H9 (cell line): ENCODE measurements at regions not wholly inside any gene's neighbourhood (a gene's known extent, or its start where the extent isn't known, plus 50 kb on each side); places are given as distances from the start of the nearest gene placed in this dataset.

Source experiments
- DNase-seq: peaks from one replicate; pipeline ENCODE4 v3.0.0-alpha.2; 2017
- H2AFZ ChIP-seq: one replicate; pipeline ENCODE4 v1.6.1; 2013; ENCODE audit warnings: mild to moderate bottlenecking, low read length, control low read depth, moderate library complexity
- H2AK5ac ChIP-seq: 2 replicates; pipeline ENCODE4 v1.6.1; 2013; ENCODE audit warnings: low read length, control low read depth, mixed read lengths; ENCODE audit not compliant: insufficient read length
- H2BK120ac ChIP-seq: one replicate; pipeline ENCODE4 v1.6.1; 2013; ENCODE audit warnings: low read depth, mild to moderate bottlenecking, low read length, control low read depth, inconsistent platforms; ENCODE audit not compliant: poor library complexity, severe bottlenecking
- H2BK12ac ChIP-seq: 2 replicates; pipeline ENCODE4 v1.6.1; 2013; ENCODE audit warnings: low read length, control low read depth, mixed read lengths, low read depth; ENCODE audit not compliant: insufficient read length
- H2BK15ac ChIP-seq: 2 replicates; pipeline ENCODE4 v1.6.1; 2013; ENCODE audit warnings: low read depth, low read length, control low read depth
- H2BK20ac ChIP-seq: one replicate; pipeline ENCODE4 v1.6.1; 2013; ENCODE audit warnings: low read depth, mild to moderate bottlenecking, low read length, control low read depth, inconsistent platforms; ENCODE audit not compliant: poor library complexity, severe bottlenecking
- H2BK5ac ChIP-seq: 2 replicates; pipeline ENCODE4 v1.6.1; 2013; ENCODE audit warnings: low read length, control low read depth, mixed read lengths; ENCODE audit not compliant: insufficient read length
- H3K14ac ChIP-seq: 2 replicates; pipeline ENCODE4 v1.6.1; 2013; ENCODE audit warnings: low read length, control low read depth; ENCODE audit not compliant: insufficient read depth
- H3K18ac ChIP-seq: 2 replicates; pipeline ENCODE4 v1.6.1; 2013; ENCODE audit warnings: low read depth, mild to moderate bottlenecking, mixed read lengths, low read length, control low read depth; ENCODE audit not compliant: insufficient read length
- H3K23ac ChIP-seq: 2 replicates; pipeline ENCODE4 v1.6.1; 2013; ENCODE audit warnings: low read length, control low read depth, mixed read lengths, low read depth; ENCODE audit not compliant: insufficient read length
- H3K23me2 ChIP-seq: 2 replicates; pipeline ENCODE4 v1.6.1; 2013; ENCODE audit warnings: low read depth, mild to moderate bottlenecking, mixed read lengths, low read length, control low read depth; ENCODE audit not compliant: insufficient read length, poor library complexity, severe bottlenecking
- H3K27ac ChIP-seq: 2 replicates; pipeline ENCODE4 v1.5.1; 2013; ENCODE audit warnings: low read length, control low read depth, mixed read lengths, low read depth; ENCODE audit not compliant: insufficient read length
- H3K27me3 ChIP-seq: 2 replicates; pipeline ENCODE4 v1.6.1; 2013; ENCODE audit warnings: low read length, control low read depth, inconsistent platforms; ENCODE audit not compliant: insufficient read depth
- H3K4ac ChIP-seq: 2 replicates; pipeline ENCODE4 v1.6.1; 2013; ENCODE audit warnings: low read depth, mild to moderate bottlenecking, control low read depth, inconsistent platforms, low read length, moderate library complexity
- H3K4me1 ChIP-seq: 2 replicates; pipeline ENCODE4 v1.6.1; 2013; ENCODE audit warnings: low read length, control low read depth, inconsistent platforms; ENCODE audit not compliant: insufficient read depth
- H3K4me2 ChIP-seq: 2 replicates; pipeline ENCODE4 v1.6.1; 2013; ENCODE audit warnings: low read length, control low read depth, mixed read lengths; ENCODE audit not compliant: insufficient read length, insufficient read depth
- H3K56ac ChIP-seq: 2 replicates; pipeline ENCODE4 v1.6.1; 2013; ENCODE audit warnings: low read depth, mild to moderate bottlenecking, mixed read lengths, low read length, control low read depth; ENCODE audit not compliant: insufficient read length
- H3K79me1 ChIP-seq: 2 replicates; pipeline ENCODE4 v1.6.1; 2013; ENCODE audit warnings: low read depth, mild to moderate bottlenecking, moderate library complexity, low read length, control low read depth, inconsistent platforms; ENCODE audit not compliant: insufficient read depth, poor library complexity, severe bottlenecking
- H3K79me2 ChIP-seq: 2 replicates; pipeline ENCODE4 v1.6.1; 2013; ENCODE audit warnings: low read length, control low read depth, inconsistent platforms; ENCODE audit not compliant: insufficient read depth
- H3K9ac ChIP-seq: 2 replicates; pipeline ENCODE4 v1.6.1; 2013; ENCODE audit warnings: low read length, control low read depth, mixed read lengths; ENCODE audit not compliant: insufficient read length; ENCODE audit errors: extremely low read depth
- H3K9me3 ChIP-seq: one replicate; pipeline ENCODE4 v1.6.1; 2013; ENCODE audit warnings: low read depth, low read length, inconsistent platforms; ENCODE audit not compliant: control insufficient read depth
- H3T11ph ChIP-seq: one replicate; pipeline ENCODE4 v1.6.1; 2013; ENCODE audit warnings: mild to moderate bottlenecking, low read length, control low read depth, inconsistent platforms
- H4K20me1 ChIP-seq: one replicate; pipeline ENCODE4 v1.6.1; 2013; ENCODE audit not compliant: control insufficient read depth, insufficient read length, insufficient read depth
- H4K5ac ChIP-seq: 2 replicates; pipeline ENCODE4 v1.6.1; 2013; ENCODE audit warnings: low read depth, mild to moderate bottlenecking, mixed read lengths, low read length, control low read depth; ENCODE audit not compliant: insufficient read length
- H4K8ac ChIP-seq: replicated peaks from 2 replicates; pipeline ENCODE4 v1.6.1; 2013; ENCODE audit warnings: low read length, control low read depth, mixed read lengths, low read depth; ENCODE audit not compliant: insufficient read length
- H4K91ac ChIP-seq: 2 replicates; pipeline ENCODE4 v1.6.1; 2013; ENCODE audit warnings: low read depth, mild to moderate bottlenecking, moderate library complexity, mixed read lengths, low read length, control low read depth; ENCODE audit not compliant: insufficient read length
- H3K27ac Mint-ChIP-seq, 3 experiments: 2 replicates in 2 of 3; 3 replicates in 1 of 3; pipeline ENCODE4 v1.8.0; 2020 to 2021; ENCODE audit warnings: mixed read lengths in 3 of 3, mild to moderate bottlenecking in 1 of 3, moderate library complexity in 1 of 3
- H3K27me3 Mint-ChIP-seq: 2 replicates; pipeline ENCODE4 v1.8.0; 2021; ENCODE audit warnings: low read depth, mild to moderate bottlenecking, moderate library complexity, mixed read lengths
- H3K36me3 Mint-ChIP-seq, 3 experiments: 2 replicates in 2 of 3; 3 replicates in 1 of 3; pipeline ENCODE4 v1.8.0; 2020 to 2021; ENCODE audit warnings: low read depth in 3 of 3, mixed read lengths in 3 of 3; ENCODE audit not compliant: insufficient read depth in 1 of 3
- H3K4me1 Mint-ChIP-seq, 2 experiments: 2 replicates each; pipeline ENCODE4 v1.8.0; 2020; ENCODE audit warnings: mixed read lengths in 2 of 2
- H3K4me3 Mint-ChIP-seq, 2 experiments: 2 replicates in 1 of 2; 3 replicates in 1 of 2; pipeline ENCODE4 v1.8.0; 2020 to 2021; ENCODE audit warnings: mild to moderate bottlenecking in 2 of 2, mixed read lengths in 2 of 2, moderate library complexity in 1 of 2
- H3K9me3 Mint-ChIP-seq, 2 experiments: 2 replicates in 1 of 2; 3 replicates in 1 of 2; pipeline ENCODE4 v1.8.0; 2020; ENCODE audit warnings: mild to moderate bottlenecking in 2 of 2, mixed read lengths in 2 of 2, moderate library complexity in 1 of 2
- CTCF ChIP-seq: fragments of 200-600 bp; sonication (generic); conservative IDR thresholded peaks from 3 replicates; pipeline ENCODE4 v1.8.0; 2021; ENCODE audit warnings: antibody characterized with exemption, mild to moderate bottlenecking
- WGBS: extraction: QIAGEN DNeasy Blood & Tissue Kit; methylation state at CpG from one replicate; pipeline ENCODE4 v1.1.7; 2013; ENCODE audit warnings: missing lambda C conversion rate, low lambda C conversion rate, mixed read lengths; ENCODE audit not compliant: insufficient read length; ENCODE audit errors: extremely low coverage; 5-methylcytosine and 5-hydroxymethylcytosine counted together

GRCh38 chr4:96992443-96992842 lies 1150.8 kb downstream of the STPG2 start:
- Histone ChIP-seq H2BK20ac (no peak overlapping the region), H4K5ac (no peak overlapping the region), H2BK120ac (no peak overlapping the region), H2BK12ac (no peak overlapping the region), H2AFZ (no peak overlapping the region), H3K4me2 (no peak overlapping the region), H3K4me1 (peaks cover 8% of the 10 kb centered on the region; the same call in 1 of the 2 replicates), H3K27me3 (no peaks in the 10 kb centered on the region), H3K79me2 (no peaks in the 10 kb centered on the region), H3K4ac (no peak overlapping the region), H3T11ph (no peak overlapping the region), H4K91ac (no peak overlapping the region), H3K18ac (no peak overlapping the region), H3K56ac (no peak overlapping the region), H2AK5ac (no peak overlapping the region), H4K20me1 (no peaks in the 10 kb centered on the region), H3K27ac (no peak overlapping the region), H3K23me2 (no peaks in the 10 kb centered on the region), H3K23ac (no peak overlapping the region), H2BK5ac (no peak overlapping the region), H3K9ac (no peak overlapping the region), H3K79me1 (no peaks in the 10 kb centered on the region), H2BK15ac (no peak overlapping the region), H3K14ac (no peak overlapping the region), H3K9me3 (no peaks in the 10 kb centered on the region), H4K8ac (no peak overlapping the region)
- no peak for TF ChIP-seq CTCF
- Mint-ChIP-seq H3K27me3 (no peaks in the 10 kb centered on the region), H3K4me1 (peaks cover 30 to 44% of the 10 kb centered on the region in 2 experiments), H3K36me3 (peaks cover 0 to 12% (median 3%) of the 10 kb centered on the region in 3 experiments; a peak in 2 of 7 replicates), H3K9me3 (peaks cover 3 to 4% of the 10 kb centered on the region in 2 experiments; a peak in 3 of 5 replicates), H3K4me3 (no peak overlapping the region), H3K27ac (peak overlapping the region in 2 of 3 experiments; percentile 20 to 43; a peak in 4 of 7 replicates)
- WGBS, result no CpG with 5 or more reads among the region's 4 CpGs
- no peak for DNase-seq
